ENCODE measurements at regions not wholly inside any gene's neighbourhood (a gene's known extent, or its start where the extent isn't known, plus 50 kb on each side); places are given as distances from the start of the nearest gene placed in this dataset.

GRCh38 chr9:82923912-82924605, 138.9 kb downstream of the RASEF start:
- Histone ChIP-seq H3K79me2 (replicated peaks; ENCODE audit: insufficient read depth, low read length) (no peaks in the 10 kb centered on the region), H4K20me1 (ENCODE audit: insufficient read depth) (no peaks in the 10 kb centered on the region), H3K4me2 (ENCODE audit: low read length) (no peak overlapping the region), H3K9me2 (ENCODE audit: insufficient read depth, low read length) (no peaks in the 10 kb centered on the region), H2AFZ (ENCODE audit: low read depth, low read length) (no peak overlapping the region), H3K27me3 (ENCODE audit: insufficient read depth, low read depth, low read length) (no peaks in the 10 kb centered on the region), H3K4me3 (ENCODE audit: low read length) (peak overlapping the region; percentile 37), H3K27ac (ENCODE audit: low read length) (peak overlapping the region; percentile 13), H3K9me3 (ENCODE audit: low read length) (no peaks in the 10 kb centered on the region), H3K9ac (ENCODE audit: low read length) (no peak overlapping the region), H3K36me3 (ENCODE audit: insufficient read depth, low read length) (no peaks in the 10 kb centered on the region), H3F3A (ENCODE audit: insufficient read depth, low read length, poor library complexity, severe bottlenecking) (no peaks in the 10 kb centered on the region)
- no peak for TF ChIP-seq POLR2AphosphoS5 (IDR thresholded peaks at IDR 0.05)
- peak; percentile 4 for TF ChIP-seq EP300 (conservative IDR thresholded peaks at IDR 0.05; ENCODE audit: poor library complexity, severe bottlenecking)
